Endothelial cell of umbilical vein (primary cell): ENCODE measurements at regions not wholly inside any gene's neighbourhood (a gene's known extent, or its start where the extent isn't known, plus 50 kb on each side); places are given as distances from the start of the nearest gene placed in this dataset.

Experiments used
- EZH2 ChIP-seq: IDR thresholded peaks from 2 replicates; pipeline ENCODE4 v1.6.1; 2012; ENCODE audit warnings: borderline replicate concordance, low read depth, mild to moderate bottlenecking, moderate library complexity, low read length, inconsistent platforms; ENCODE audit not compliant: severe bottlenecking
- FOS ChIP-seq: IDR thresholded peaks from 2 replicates; pipeline ENCODE4 v1.6.1; 2011; ENCODE audit warnings: mild to moderate bottlenecking, low read length, moderate library complexity, borderline replicate concordance; ENCODE audit not compliant: insufficient read depth
- JUN ChIP-seq: IDR thresholded peaks from 2 replicates; pipeline ENCODE4 v1.6.1; 2011; ENCODE audit warnings: borderline replicate concordance, low read depth; ENCODE audit not compliant: insufficient read length, insufficient read depth
- MYC ChIP-seq: IDR thresholded peaks from one replicate; pipeline ENCODE4 v1.6.1; 2011; ENCODE audit warnings: mild to moderate bottlenecking, low read depth, low read length
- POLR2A ChIP-seq: IDR thresholded peaks from 2 replicates; pipeline ENCODE4 v1.6.1; 2012; ENCODE audit warnings: low read depth, mild to moderate bottlenecking, control low read depth, low read length
- POLR2AphosphoS5 ChIP-seq: IDR thresholded peaks from 2 replicates; pipeline ENCODE4 v1.6.1; 2012; ENCODE audit warnings: low read depth, mild to moderate bottlenecking, control low read depth, low read length, moderate library complexity; ENCODE audit not compliant: insufficient read depth
- TF ChIP-seq, protein P1 (sequence below), 2 donors: IDR thresholded peaks; 1 replicate in 1 of 2; 2 replicates in 1 of 2; pipeline ENCODE4 v1.5.1; 2011; ENCODE audit warnings: low read length in 2 of 2, mild to moderate bottlenecking in 2 of 2, moderate library complexity in 2 of 2, control low read depth in 1 of 2, inconsistent platforms in 1 of 2, low read depth in 1 of 2; ENCODE audit not compliant: insufficient read depth in 1 of 2; ENCODE audit errors: extremely low read depth in 1 of 2
- TF ChIP-seq, protein P2 (sequence below): IDR thresholded peaks from 2 replicates; pipeline ENCODE4 v1.6.1; 2011; ENCODE audit not compliant: insufficient read depth, insufficient read length

DNA sequence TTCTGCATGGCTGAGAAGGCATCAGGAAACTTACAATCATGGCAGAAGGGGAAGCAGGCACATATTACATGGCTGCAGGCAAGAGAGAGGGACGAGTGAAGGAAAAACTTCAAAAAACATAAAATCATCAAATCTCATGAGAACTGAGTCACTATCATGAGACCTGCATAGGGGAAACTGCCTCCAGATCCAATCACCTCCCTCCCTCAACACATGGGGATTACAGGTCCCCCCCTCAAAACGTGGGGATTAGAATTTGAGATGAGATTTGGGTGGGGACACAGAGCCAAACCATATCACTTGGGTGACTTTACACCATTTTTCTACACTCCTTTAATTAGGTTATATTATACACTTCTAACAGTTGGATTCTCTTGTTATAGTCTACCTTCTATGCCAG, 490.7 kb upstream of the KCND2 start:
- TF ChIP-seq, protein P1, sequence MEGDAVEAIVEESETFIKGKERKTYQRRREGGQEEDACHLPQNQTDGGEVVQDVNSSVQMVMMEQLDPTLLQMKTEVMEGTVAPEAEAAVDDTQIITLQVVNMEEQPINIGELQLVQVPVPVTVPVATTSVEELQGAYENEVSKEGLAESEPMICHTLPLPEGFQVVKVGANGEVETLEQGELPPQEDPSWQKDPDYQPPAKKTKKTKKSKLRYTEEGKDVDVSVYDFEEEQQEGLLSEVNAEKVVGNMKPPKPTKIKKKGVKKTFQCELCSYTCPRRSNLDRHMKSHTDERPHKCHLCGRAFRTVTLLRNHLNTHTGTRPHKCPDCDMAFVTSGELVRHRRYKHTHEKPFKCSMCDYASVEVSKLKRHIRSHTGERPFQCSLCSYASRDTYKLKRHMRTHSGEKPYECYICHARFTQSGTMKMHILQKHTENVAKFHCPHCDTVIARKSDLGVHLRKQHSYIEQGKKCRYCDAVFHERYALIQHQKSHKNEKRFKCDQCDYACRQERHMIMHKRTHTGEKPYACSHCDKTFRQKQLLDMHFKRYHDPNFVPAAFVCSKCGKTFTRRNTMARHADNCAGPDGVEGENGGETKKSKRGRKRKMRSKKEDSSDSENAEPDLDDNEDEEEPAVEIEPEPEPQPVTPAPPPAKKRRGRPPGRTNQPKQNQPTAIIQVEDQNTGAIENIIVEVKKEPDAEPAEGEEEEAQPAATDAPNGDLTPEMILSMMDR (IDR thresholded peaks at IDR 0.05; ENCODE audit: extremely low read depth in 1 of 2, insufficient read depth in 1 of 2, low read depth in 1 of 2, low read length in 2 of 2): no peak
- TF ChIP-seq, protein P2, sequence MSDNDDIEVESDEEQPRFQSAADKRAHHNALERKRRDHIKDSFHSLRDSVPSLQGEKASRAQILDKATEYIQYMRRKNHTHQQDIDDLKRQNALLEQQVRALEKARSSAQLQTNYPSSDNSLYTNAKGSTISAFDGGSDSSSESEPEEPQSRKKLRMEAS: no peak
- TF ChIP-seq POLR2A (no peak), POLR2AphosphoS5 (no peak), JUN (no peak), EZH2 (no peak), MYC (no peak), FOS (no peak)
